ENCODE measurements at regions not wholly inside any gene's neighbourhood (a gene's known extent, or its start where the extent isn't known, plus 50 kb on each side); places are given as distances from the start of the nearest gene placed in this dataset.
A peak's percentile ranks its signal among the peaks of the same experiment; 100 is the strongest.
"Not testable (repeated sequence)": the region's sequence is repeated elsewhere in the genome, so short reads cannot be mapped to it uniquely, and the experiment has no call there.

DNA sequence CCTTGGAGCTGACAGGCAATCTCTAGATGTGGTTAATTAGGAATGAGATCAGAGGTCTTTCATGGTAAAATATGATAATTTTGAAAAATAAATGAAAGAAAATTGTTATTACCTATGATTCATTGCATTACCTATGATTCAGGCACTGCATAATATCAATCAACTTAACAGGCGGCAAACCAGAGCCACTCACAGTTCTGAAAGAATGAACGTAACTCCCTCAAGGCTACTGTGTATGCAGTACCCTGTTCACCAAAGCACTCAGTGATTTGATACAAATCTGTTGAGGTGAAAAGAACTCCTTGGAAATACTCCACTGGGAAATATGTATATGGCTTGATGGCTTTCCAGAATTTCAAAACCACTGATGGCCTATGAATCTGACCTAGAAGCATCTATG is 398.9 kb downstream of the ACTL7B start:
- DNase-seq (ENCODE audit: low read depth in 2 of 2) = no peak

GRCh38 chr9:108445431-108446071 is 410.2 kb downstream of the ACTL7B start:
- DNase-seq (ENCODE audit: low read depth in 2 of 2) = no peak

GRCh38 chr9:108444400-108445358 is 411.1 kb downstream of the ACTL7B start:
- peak; percentile 71 to 90 for DNase-seq (ENCODE audit: low read depth in 2 of 2)

DNA sequence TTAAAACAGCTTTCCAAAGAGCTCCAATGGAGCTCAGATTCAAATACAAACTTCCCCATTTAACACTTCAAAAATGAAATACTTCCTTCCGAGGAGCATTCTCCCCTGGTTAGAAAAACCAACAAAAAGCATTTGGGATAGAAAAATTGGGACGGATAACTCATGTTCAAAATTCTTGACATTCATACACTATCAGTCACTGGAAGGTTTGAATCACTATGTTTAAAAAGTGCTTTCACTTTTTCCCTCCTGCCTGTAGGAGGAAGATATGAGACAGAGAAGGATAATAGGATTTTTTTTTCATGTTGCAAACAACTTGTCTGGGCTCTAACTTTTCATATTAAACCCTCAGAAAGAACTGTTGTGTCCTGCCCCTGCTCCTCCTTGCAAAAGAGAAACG is 412.0 kb downstream of the ACTL7B start:
- peak; percentile 45 to 52 for DNase-seq (ENCODE audit: low read depth in 2 of 2)

DNA sequence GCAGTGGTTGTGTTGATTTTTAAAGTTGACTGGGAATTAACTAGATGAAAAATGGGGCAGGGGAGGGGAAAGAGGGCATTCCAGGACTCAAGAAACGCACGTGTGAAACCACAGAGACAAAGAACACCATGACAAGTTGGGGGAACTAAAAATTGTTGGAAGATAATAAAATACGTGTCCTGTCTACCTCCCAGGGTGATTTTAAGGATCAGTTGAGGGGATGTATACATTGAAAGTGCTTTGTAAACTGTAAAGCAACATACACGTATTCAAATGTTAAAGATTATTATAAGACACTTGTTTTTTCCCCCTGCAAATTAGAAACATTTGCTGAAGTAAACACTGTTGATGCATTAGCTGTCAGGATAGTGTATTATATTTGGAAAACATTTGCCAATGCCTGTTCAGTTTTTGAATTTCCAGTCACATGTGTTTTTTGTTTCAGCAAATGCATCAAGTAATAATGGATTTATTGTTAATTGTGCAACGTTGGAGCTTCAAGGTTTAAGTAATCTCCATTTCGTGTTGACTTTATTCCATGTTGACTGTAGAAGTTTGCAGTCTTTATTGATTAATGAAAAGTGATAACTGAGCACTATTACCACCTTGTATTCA is 412.7 kb downstream of the ACTL7B start:
- DNase-seq (ENCODE audit: low read depth in 2 of 2) = no peak

DNA sequence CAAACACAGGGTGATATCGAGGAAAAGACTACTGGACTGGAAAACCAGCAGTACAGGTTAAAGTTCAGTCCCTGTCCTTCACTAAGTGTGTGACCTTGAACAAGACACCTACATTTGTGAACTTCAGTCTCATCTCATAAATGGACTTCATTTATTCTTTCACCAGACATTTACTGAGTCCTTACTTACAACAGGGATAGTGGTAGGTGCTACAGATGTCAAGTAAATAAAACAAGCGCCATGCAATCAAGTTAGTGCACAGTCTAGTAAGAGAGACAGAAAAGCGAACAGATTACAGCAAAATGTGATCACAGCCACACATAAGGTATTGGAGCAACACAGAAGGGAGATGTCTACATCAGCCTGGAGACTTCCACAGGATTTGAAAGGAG is 413.2 kb downstream of the ACTL7B start:
- no peak for DNase-seq (ENCODE audit: low read depth in 2 of 2)

- DNase-seq (ENCODE audit: low read depth in 2 of 2) = no peak
Observed at GRCh38 chr9:108441726-108442125, 414.1 kb downstream of the ACTL7B start.

DNA sequence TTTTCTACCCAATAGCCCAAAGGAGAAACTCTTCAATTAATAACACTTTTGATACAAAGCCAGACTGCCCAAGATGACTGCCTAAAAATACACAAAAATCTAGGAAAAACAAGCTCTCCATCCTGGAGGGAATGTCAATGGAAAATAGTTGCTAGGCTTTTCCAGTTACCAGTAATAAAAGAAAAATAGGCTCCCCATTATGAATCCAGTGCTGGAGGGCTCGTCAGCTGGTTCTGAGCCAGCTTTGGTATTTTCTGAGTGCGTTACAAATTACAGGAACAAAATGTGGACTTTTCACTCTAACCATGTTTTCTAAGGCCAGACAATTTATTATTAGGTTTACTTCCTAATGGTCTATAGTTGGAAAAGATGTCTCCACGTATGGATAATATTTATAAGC is 414.5 kb downstream of the ACTL7B start:
- peak in 1 of 2 donors; percentile 38 for DNase-seq (ENCODE audit: low read depth in 2 of 2)

DNA sequence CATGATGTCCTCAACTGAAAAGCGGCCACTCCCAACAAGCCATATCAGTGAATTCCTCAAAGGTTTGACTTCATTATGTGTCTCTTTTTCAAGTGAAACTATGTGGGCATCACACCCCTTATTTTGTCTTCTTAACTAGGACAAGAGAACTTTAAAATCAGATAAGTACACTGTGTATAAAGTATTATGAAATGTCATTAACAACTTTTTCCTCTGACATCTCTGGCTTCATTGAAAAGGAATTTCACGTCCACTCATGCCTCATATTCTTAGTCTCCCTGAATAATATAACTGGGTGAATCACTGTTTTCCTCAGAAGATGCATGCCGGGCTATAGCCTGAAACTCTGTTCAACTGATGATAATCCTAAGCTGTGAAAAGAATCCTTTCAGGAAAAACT is 415.8 kb downstream of the ACTL7B start:
- no peak for DNase-seq (ENCODE audit: low read depth in 2 of 2)

DNA sequence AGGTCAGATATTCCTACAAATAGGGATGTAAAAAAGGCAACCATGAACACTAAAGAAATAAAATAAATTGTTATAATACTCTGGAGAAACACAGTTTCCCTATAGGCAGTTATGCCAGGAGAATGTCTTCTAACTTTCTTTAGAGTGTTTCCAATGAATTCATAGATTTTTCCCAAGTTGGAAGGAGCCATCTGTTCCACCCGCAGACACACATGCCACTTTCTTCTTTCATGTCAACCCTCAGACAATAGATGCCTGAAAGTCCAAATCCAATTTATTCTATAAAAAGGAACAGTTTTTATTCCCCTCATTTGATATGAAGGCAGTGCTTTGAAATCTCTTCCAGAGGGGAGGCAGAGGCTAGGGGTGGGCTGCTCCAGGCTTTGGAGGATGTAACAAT is 418.1 kb downstream of the ACTL7B start:
- no peak for DNase-seq (ENCODE audit: low read depth in 2 of 2)

DNA sequence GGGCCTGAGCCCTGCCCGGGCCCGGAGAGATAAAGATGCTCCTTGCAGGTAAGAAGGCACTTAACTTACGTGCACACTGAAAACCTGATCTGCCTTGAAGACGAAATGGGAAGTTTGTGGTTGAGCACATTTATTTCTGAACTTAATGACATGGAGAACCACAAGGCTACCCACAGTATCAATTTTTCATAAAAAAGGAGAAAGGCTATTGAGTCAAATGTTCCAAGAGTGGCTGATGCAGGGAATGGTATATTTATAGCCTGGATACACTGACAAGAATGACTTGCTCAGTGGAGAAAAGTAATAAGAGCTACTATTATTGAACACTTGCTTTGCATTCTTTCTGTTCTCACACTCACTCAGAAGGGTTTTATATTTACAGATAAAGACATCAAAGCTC is 419.3 kb downstream of the ACTL7B start:
- DNase-seq (ENCODE audit: low read depth in 2 of 2) = no peak

GRCh38 chr9:108434502-108434901 is 421.3 kb downstream of the ACTL7B start:
- DNase-seq (ENCODE audit: low read depth in 2 of 2) = no peak

DNA sequence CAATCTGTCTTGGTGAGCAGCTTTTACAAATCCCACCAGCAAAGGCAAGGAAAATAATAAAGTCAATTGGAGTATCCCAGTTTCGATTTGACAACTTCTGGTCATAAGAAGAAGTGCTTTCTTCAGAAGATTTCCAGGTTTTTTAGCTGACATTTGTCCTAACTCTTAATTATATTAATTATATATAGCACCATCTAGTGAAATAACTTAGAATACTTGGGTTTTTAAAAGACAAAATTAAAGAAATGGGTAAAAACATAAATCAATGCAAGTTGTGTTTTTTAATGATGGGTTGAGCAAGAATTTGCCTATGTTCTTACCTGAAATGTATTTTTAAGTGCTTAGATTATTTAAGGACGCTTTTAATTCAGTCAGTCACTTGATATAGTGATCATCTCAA is 421.8 kb downstream of the ACTL7B start:
- DNase-seq (ENCODE audit: low read depth in 2 of 2) = no peak

DNA sequence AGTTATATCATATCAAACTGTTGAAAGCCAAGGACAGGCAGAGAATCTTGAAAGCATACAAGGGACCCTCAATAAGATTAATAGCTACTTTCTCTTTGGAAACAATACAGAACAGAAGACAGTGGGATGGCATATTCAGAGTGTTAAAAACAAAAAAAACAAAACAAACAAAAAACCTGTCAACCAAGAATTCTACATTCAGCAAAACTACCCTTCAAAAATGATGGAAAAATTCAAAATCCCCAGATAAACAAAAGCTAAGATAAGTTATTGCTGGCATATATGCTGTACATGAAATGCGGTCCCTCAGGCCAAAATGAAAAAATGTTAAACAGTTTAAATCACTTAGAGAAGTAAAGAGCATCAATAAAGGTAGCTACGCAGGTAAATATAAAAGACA is 425.1 kb downstream of the ACTL7B start:
- no peak for DNase-seq (ENCODE audit: low read depth in 2 of 2)

DNA sequence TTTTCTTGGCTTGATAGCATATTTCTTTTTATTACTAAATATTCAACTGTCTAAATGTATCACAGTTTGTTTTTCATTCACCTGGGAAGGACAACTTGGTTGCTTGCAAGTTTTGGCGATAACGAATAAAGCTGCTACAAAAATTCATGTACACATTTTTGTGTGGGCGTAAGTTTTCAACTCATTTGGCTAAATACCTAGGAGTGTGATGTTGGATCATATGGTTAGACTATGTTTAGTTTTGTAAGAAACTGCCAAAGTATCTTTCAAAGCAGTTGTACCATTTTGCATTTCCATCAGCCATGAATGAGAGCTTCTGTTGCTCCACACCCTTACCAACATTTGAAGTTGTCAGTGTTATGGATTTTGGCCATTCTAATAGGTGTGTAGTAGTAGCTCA is 428.0 kb downstream of the ACTL7B start:
- no peak for DNase-seq (ENCODE audit: low read depth in 2 of 2)

- DNase-seq (ENCODE audit: low read depth in 2 of 2) = not testable (repeated sequence)
Observed at GRCh38 chr9:108426421-108426940, 429.3 kb downstream of the ACTL7B start.

DNA sequence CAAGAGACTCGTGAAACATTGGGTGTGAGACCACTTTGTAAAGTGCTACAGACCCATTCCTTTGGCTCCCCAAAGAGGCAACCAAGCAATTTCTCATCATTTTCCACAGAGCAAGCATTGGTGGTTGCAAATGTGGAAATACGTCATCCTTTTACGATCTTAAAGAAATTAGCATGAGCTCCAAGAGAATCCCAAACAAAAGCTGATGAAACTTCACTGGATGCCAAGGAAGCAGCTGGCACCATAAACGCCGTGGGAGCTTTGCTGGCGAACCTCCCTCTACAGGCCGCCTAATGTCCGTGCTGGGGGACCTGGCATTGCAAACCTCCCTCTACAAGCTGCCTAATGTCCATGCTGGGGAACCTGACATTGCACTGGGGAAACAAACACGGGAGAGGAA is 432.4 kb downstream of the ACTL7B start:
- DNase-seq (ENCODE audit: low read depth in 2 of 2) = no peak

DNA sequence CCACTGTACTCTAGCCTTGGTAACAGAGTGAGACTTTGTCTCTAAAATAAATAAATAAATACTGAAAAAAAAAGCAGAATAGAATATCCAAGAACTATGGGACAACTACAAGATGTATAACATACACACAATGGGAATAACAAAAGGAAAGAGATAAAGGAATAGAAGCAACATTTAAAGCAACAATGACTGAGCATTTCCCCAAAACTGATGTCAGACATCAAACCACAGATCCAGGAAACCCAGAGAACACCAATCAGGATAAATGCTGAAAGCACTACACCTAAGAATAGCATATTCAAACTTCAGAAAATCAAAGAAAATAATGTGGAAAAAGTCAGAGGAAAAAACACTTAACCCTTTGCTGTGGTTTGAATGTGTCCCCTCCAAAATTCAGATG is 436.4 kb downstream of the ACTL7B start:
- no peak for DNase-seq (ENCODE audit: low read depth in 2 of 2)

DNA sequence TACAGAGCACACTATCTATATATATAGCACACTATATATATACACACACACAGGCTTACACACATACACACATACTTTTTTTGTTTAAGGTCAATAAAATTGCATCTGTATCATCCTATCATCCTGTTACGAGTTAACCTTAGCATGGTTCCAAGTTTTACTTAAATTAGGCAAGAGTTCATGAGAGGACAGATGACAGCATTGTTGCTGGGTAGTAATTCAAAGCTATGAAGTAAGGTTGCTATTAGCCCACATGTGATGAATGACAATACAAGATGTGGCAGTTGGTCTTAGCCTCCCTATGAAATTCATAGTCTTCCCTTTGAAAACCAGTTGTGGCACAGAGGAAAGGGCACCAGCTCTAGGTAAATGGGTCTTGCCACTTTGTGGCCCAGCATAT is 438.1 kb downstream of the ACTL7B start:
- no peak for DNase-seq (ENCODE audit: low read depth in 2 of 2)

GRCh38 chr9:108417312-108417711 is 438.5 kb downstream of the ACTL7B start:
- DNase-seq (ENCODE audit: low read depth in 2 of 2) = no peak

DNA sequence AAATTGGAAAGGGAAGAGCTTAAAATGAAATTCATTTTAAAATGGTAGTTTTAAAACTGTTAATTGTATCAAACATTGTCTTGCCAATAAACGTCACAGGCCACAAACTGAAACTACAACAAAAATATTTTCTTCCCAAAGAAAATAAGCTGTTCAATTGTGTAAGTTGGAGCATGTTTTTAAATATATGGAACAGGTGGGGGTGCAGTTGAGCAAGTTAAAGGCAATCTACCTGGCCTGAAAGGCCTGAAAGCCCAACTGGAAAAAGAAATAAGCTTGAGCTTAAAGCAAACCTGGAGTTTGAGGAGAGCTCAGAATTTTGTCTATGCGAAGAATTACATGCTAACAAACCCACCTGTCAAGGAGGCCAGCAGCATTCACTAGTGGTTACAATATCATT is 439.5 kb downstream of the ACTL7B start:
- peak; percentile 32 to 39 for DNase-seq (ENCODE audit: low read depth in 2 of 2)

GRCh38 chr9:108413809-108414208 is 442.0 kb downstream of the ACTL7B start:
- DNase-seq (ENCODE audit: low read depth in 2 of 2) = no peak

Measured in dermis microvascular lymphatic vessel endothelial cell (primary cell).